ENCODE measurements at regions not wholly inside any gene's neighbourhood (a gene's known extent, or its start where the extent isn't known, plus 50 kb on each side); places are given as distances from the start of the nearest gene placed in this dataset.

GRCh38 chr12:118541934-118542333 is 165.6 kb downstream of the SUDS3 start:
- H3K9me3 ChIP-seq (replicated peaks; ENCODE audit: control insufficient read depth, insufficient read depth, low read depth, low read length) = no peaks in the 10 kb centered on the region
- H3K4me1 ChIP-seq (replicated peaks in 1 of 2; ENCODE audit: control insufficient read depth in 2 of 2, insufficient read depth in 2 of 2, low read length in 2 of 2) = no peaks in the 10 kb centered on the region; a peak in 1 of 5 replicates
- intact Hi-C loops (cut with micrococcal nuclease) (no loop called here), in situ Hi-C loops (cut with MboI) (no loop called here)
- no peak overlapping the region for H3K27ac ChIP-seq (ENCODE audit: extremely low read depth, low read depth, low read length)
- ATAC-seq (peak; percentile 98), DNase-seq (ENCODE audit: extremely low read depth in 1 of 4, low spot score in 3 of 4) (peak; percentile 30 to 55 (median 44)), FAIRE-seq (no peak)
- no peak overlapping the region for H2AFZ ChIP-seq (ENCODE audit: low read depth, low read length)
- H3K79me2 ChIP-seq (ENCODE audit: control insufficient read depth, insufficient read depth, low read length) = no peaks in the 10 kb centered on the region
- H4K20me1 ChIP-seq (replicated peaks; ENCODE audit: control insufficient read depth, insufficient read depth, low read length) = 0 out of 2 replicates have a peak, but pooled peaks cover 3% of the 10 kb centered on the region
- no peaks in the 10 kb centered on the region for H3K36me3 ChIP-seq (ENCODE audit: control insufficient read depth, insufficient read depth, low read length)
- H3K4me3 ChIP-seq = no peak overlapping the region
- POLR2A ChIA-PET = no interaction called here
- no peak overlapping the region for H3K9ac ChIP-seq (ENCODE audit: insufficient read depth in 1 of 2, low read depth in 2 of 2, low read length in 2 of 2)
- CTCF ChIA-PET (ENCODE audit: low intra/inter-chr PET ratio) = no interaction called here
- no TSS peak for BruUV-seq (replicated peaks)
- no peaks in the 10 kb centered on the region for H3K27me3 ChIP-seq (ENCODE audit: control insufficient read depth in 2 of 2, insufficient read depth in 2 of 2, low read length in 2 of 2)
- 2% methylated on average over 6 of the region's 6 CpGs for WGBS (ENCODE audit: insufficient coverage, low coverage, missing lambda C conversion rate)
- no peak overlapping the region for H3K4me2 ChIP-seq (ENCODE audit: insufficient read depth, low read length)
- H3K9me1 ChIP-seq (ENCODE audit: control insufficient read depth, insufficient read depth, low read length) = no peaks in the 10 kb centered on the region
- TF ChIP-seq FOS (IDR thresholded peaks at IDR 0.05; ENCODE audit: extremely low read depth, insufficient read length) (peak; percentile 64), FOXO4 (CRISPR knock-in tag; IDR thresholded peaks at IDR 0.05) (no peak), FIP1L1 (IDR thresholded peaks at IDR 0.05; ENCODE audit: low read depth, low read length, poor library complexity, severe bottlenecking) (no peak), RBM14 (IDR thresholded peaks at IDR 0.05; ENCODE audit: borderline replicate concordance, insufficient read depth, low read depth, low read length) (no peak), GTF2F1 (IDR thresholded peaks at IDR 0.05; ENCODE audit: low read depth, low read length) (no peak), ERF (CRISPR knock-in tag; IDR thresholded peaks at IDR 0.05) (no peak), ARID3B (CRISPR knock-in tag; IDR thresholded peaks at IDR 0.05; ENCODE audit: borderline replicate concordance) (no peak), ATF7 (IDR thresholded peaks at IDR 0.05) (peak; percentile 35; the same call in 1 of the 2 replicates), TEAD2 (tag; IDR thresholded peaks at IDR 0.05) (no peak), USF1 (CRISPR knock-in tag; IDR thresholded peaks at IDR 0.05) (peak; percentile 58; the same call in 1 of the 2 replicates), RAD51 (IDR thresholded peaks at IDR 0.05; ENCODE audit: borderline replicate concordance, low read depth) (peak; percentile 82), XRCC4 (IDR thresholded peaks at IDR 0.05; ENCODE audit: extremely low read depth, insufficient read depth, insufficient read length) (no peak)
